Gastrocnemius medialis (tissue), 4 donors: ENCODE measurements at regions not wholly inside any gene's neighbourhood (a gene's known extent, or its start where the extent isn't known, plus 50 kb on each side); places are given as distances from the start of the nearest gene placed in this dataset.

ENCODE experiments used
- POLR2A ChIP-seq, 2 donors: fragments of 450-650 bp; IDR thresholded peaks; one replicate each; pipeline ENCODE4 v1.6.1; 2017; ENCODE audit warnings: antibody characterized with exemption in 2 of 2, mild to moderate bottlenecking in 2 of 2, moderate library complexity in 2 of 2
- TF ChIP-seq, protein P1 (sequence below), 5 experiments: fragments of 450-650 bp in 3 of 5; fragments of 200-600 bp in 2 of 5; sonication (generic) in 2 of 5; IDR thresholded peaks in 4 of 5; conservative IDR thresholded peaks in 1 of 5; 1 replicate in 4 of 5; 2 replicates in 1 of 5; pipeline ENCODE4 v1.5.1; 2016 to 2019; ENCODE audit warnings: antibody characterized with exemption in 5 of 5, mild to moderate bottlenecking in 3 of 5, moderate library complexity in 3 of 5

DNA sequence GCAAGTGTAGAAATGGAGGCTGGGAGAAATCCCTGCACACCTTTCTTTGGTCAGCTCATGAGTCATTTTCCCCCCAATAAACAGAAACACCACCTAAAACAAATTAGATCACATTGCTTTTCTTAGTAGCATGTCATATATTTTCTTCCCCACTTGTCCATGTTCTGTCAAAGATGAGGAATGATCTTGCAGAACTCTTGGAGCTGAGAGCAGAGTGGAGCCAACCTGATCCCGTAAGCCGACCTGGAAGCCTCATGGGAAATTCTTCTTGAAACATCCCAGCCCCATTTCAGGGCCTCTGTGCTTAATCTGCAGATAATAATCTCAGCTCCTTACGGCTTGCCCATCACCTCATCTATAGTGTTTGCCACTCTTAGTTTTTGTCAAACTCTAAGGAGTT lies 284.6 kb upstream of the ELAC2 start:
- TF ChIP-seq, protein P1, sequence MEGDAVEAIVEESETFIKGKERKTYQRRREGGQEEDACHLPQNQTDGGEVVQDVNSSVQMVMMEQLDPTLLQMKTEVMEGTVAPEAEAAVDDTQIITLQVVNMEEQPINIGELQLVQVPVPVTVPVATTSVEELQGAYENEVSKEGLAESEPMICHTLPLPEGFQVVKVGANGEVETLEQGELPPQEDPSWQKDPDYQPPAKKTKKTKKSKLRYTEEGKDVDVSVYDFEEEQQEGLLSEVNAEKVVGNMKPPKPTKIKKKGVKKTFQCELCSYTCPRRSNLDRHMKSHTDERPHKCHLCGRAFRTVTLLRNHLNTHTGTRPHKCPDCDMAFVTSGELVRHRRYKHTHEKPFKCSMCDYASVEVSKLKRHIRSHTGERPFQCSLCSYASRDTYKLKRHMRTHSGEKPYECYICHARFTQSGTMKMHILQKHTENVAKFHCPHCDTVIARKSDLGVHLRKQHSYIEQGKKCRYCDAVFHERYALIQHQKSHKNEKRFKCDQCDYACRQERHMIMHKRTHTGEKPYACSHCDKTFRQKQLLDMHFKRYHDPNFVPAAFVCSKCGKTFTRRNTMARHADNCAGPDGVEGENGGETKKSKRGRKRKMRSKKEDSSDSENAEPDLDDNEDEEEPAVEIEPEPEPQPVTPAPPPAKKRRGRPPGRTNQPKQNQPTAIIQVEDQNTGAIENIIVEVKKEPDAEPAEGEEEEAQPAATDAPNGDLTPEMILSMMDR (IDR thresholded peaks at IDR 0.05 in 4 of 5, conservative IDR thresholded peaks at IDR 0.05 in 1 of 5) = no peak
- TF ChIP-seq POLR2A (IDR thresholded peaks at IDR 0.05) = no peak
